T-helper 2 cell treated with Interferon-gamma antibody and Interleukin-4, amounts not matched to agents 5 μg/mL and 100 μg/mL, for 36 hours (primary cell): ENCODE measurements at regions not wholly inside any gene's neighbourhood (a gene's known extent, or its start where the extent isn't known, plus 50 kb on each side); places are given as distances from the start of the nearest gene placed in this dataset.

Experiments used
- DNase-seq: peaks from one replicate; pipeline ENCODE4 v3.0.0; 2021; ENCODE audit warnings: low spot score
- H3K27ac Mint-ChIP-seq: one replicate; pipeline ENCODE4 v1.8.0; 2021; ENCODE audit warnings: mild to moderate bottlenecking, mixed read lengths
- H3K27me3 Mint-ChIP-seq: one replicate; pipeline ENCODE4 v1.8.0; 2021; ENCODE audit warnings: low read depth, mixed read lengths
- H3K36me3 Mint-ChIP-seq: one replicate; pipeline ENCODE4 v1.8.0; 2021; ENCODE audit warnings: low read depth, mixed read lengths
- H3K4me1 Mint-ChIP-seq: one replicate; pipeline ENCODE4 v1.8.0; 2021; ENCODE audit warnings: low read depth, mixed read lengths
- H3K4me3 Mint-ChIP-seq: one replicate; pipeline ENCODE4 v1.8.0; 2022; ENCODE audit warnings: mild to moderate bottlenecking, moderate library complexity, mixed read lengths
- H3K9me3 Mint-ChIP-seq: one replicate; pipeline ENCODE4 v1.8.0; 2021; ENCODE audit warnings: mixed read lengths

- Mint-ChIP-seq H3K27me3 (no peaks in the 10 kb centered on the region), H3K27ac (no peak overlapping the region), H3K36me3 (peaks cover 8% of the 10 kb centered on the region), H3K9me3 (no peaks in the 10 kb centered on the region), H3K4me3 (no peak overlapping the region), H3K4me1 (peaks cover 18% of the 10 kb centered on the region)
- no peak for DNase-seq
Measured at GRCh38 chr14:50052517-50052916, 63.9 kb downstream of the VCPKMT start.

GRCh38 chr14:50053935-50054334, 62.4 kb downstream of the VCPKMT start:
- no peak for DNase-seq
- no peaks in the 10 kb centered on the region for H3K9me3 Mint-ChIP-seq
- no peak overlapping the region for H3K27ac Mint-ChIP-seq
- no peaks in the 10 kb centered on the region for H3K27me3 Mint-ChIP-seq
- peaks cover 4% of the 10 kb centered on the region for H3K36me3 Mint-ChIP-seq
- no peak overlapping the region for H3K4me3 Mint-ChIP-seq
- peaks cover 25% of the 10 kb centered on the region for H3K4me1 Mint-ChIP-seq

- no peaks in the 10 kb centered on the region for H3K9me3 Mint-ChIP-seq
- no peak for DNase-seq
- peaks cover 4% of the 10 kb centered on the region for H3K36me3 Mint-ChIP-seq
- H3K4me1 Mint-ChIP-seq: peaks cover 34% of the 10 kb centered on the region
- no peak overlapping the region for H3K4me3 Mint-ChIP-seq
- H3K27ac Mint-ChIP-seq: no peak overlapping the region
- H3K27me3 Mint-ChIP-seq: no peaks in the 10 kb centered on the region
Measured at GRCh38 chr14:50055461-50056228, 60.7 kb downstream of the VCPKMT start.

GRCh38 chr14:50056435-50056834, 59.9 kb downstream of the VCPKMT start:
- H3K4me3 Mint-ChIP-seq: no peak overlapping the region
- H3K36me3 Mint-ChIP-seq: peaks cover 4% of the 10 kb centered on the region
- no peak for DNase-seq
- H3K27ac Mint-ChIP-seq: no peak overlapping the region
- no peaks in the 10 kb centered on the region for H3K27me3 Mint-ChIP-seq
- no peaks in the 10 kb centered on the region for H3K9me3 Mint-ChIP-seq
- peaks cover 41% of the 10 kb centered on the region for H3K4me1 Mint-ChIP-seq

GRCh38 chr14:50057331-50057730, 59.0 kb downstream of the VCPKMT start:
- no peaks in the 10 kb centered on the region for H3K27me3 Mint-ChIP-seq
- no peak overlapping the region for H3K27ac Mint-ChIP-seq
- no peaks in the 10 kb centered on the region for H3K9me3 Mint-ChIP-seq
- H3K36me3 Mint-ChIP-seq: no peaks in the 10 kb centered on the region
- H3K4me1 Mint-ChIP-seq: peaks cover 47% of the 10 kb centered on the region
- no peak for DNase-seq
- no peak overlapping the region for H3K4me3 Mint-ChIP-seq

GRCh38 chr14:50058113-50058512, 58.3 kb downstream of the VCPKMT start:
- no peaks in the 10 kb centered on the region for H3K36me3 Mint-ChIP-seq
- H3K9me3 Mint-ChIP-seq: no peaks in the 10 kb centered on the region
- H3K4me3 Mint-ChIP-seq: no peak overlapping the region
- H3K27ac Mint-ChIP-seq: no peak overlapping the region
- no peak for DNase-seq
- H3K4me1 Mint-ChIP-seq: peaks cover 54% of the 10 kb centered on the region
- H3K27me3 Mint-ChIP-seq: no peaks in the 10 kb centered on the region
